Transverse colon (tissue), 4 donors: ENCODE measurements at regions not wholly inside any gene's neighbourhood (a gene's known extent, or its start where the extent isn't known, plus 50 kb on each side); places are given as distances from the start of the nearest gene placed in this dataset.

Experiments used
- EP300 ChIP-seq: sonication (generic); formaldehyde crosslinking; IDR thresholded peaks from one replicate; pipeline ENCODE4 v1.6.1; 2017; ENCODE audit warnings: antibody characterized with exemption, low read depth
- POLR2A ChIP-seq: fragments of 450-650 bp; IDR thresholded peaks from one replicate; pipeline ENCODE4 v1.6.1; 2016; ENCODE audit warnings: antibody characterized with exemption, mild to moderate bottlenecking, moderate library complexity
- POLR2AphosphoS5 ChIP-seq, 3 donors: sonication (generic); formaldehyde crosslinking; IDR thresholded peaks; one replicate each; pipeline ENCODE4 v1.6.1; 2016; ENCODE audit warnings: antibody characterized with exemption in 3 of 3
- TF ChIP-seq, protein P1 (sequence below), 5 experiments: fragments of 200-600 bp in 3 of 5; fragments of 450-650 bp in 2 of 5; sonication (generic) in 3 of 5; IDR thresholded peaks; 1 replicate in 2 of 5; 2 replicates in 3 of 5; pipeline ENCODE4 v1.5.1; 2016 to 2017; ENCODE audit warnings: antibody characterized with exemption in 5 of 5, inconsistent platforms in 3 of 5, mild to moderate bottlenecking in 2 of 5, moderate library complexity in 1 of 5

DNA sequence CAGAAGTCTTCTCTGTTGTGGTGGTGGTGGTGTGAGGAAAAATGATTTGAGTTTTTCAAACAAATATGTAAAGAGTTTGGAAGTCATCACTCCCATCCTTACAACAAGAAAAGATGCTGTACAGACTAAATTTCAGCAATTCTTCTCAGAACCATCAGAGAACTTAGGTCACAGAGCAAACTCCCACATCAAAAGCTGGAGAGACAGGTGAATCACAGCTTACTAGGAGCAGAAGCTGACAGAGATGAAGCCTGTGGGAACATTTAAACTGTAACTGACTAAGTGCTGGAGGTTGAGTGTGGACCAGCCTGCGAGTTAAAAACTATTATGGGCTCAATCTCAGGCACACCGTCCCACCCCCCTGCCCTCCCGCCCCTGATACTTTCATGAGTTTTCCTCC is 97.3 kb downstream of the AKR1D1 start:
- no peak for TF ChIP-seq POLR2A
- TF ChIP-seq, protein P1, sequence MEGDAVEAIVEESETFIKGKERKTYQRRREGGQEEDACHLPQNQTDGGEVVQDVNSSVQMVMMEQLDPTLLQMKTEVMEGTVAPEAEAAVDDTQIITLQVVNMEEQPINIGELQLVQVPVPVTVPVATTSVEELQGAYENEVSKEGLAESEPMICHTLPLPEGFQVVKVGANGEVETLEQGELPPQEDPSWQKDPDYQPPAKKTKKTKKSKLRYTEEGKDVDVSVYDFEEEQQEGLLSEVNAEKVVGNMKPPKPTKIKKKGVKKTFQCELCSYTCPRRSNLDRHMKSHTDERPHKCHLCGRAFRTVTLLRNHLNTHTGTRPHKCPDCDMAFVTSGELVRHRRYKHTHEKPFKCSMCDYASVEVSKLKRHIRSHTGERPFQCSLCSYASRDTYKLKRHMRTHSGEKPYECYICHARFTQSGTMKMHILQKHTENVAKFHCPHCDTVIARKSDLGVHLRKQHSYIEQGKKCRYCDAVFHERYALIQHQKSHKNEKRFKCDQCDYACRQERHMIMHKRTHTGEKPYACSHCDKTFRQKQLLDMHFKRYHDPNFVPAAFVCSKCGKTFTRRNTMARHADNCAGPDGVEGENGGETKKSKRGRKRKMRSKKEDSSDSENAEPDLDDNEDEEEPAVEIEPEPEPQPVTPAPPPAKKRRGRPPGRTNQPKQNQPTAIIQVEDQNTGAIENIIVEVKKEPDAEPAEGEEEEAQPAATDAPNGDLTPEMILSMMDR (IDR thresholded peaks at IDR 0.05): no peak
- TF ChIP-seq EP300: no peak
- TF ChIP-seq POLR2AphosphoS5 (IDR thresholded peaks at IDR 0.05): no peak
